Osteoblast (primary cell): ENCODE measurements at regions not wholly inside any gene's neighbourhood (a gene's known extent, or its start where the extent isn't known, plus 50 kb on each side); places are given as distances from the start of the nearest gene placed in this dataset.

Source experiments
- DNase-seq: peaks from one replicate; pipeline ENCODE4 v3.0.0; 2011; ENCODE audit warnings: low spot score, mixed read lengths; ENCODE audit not compliant: insufficient read length; ENCODE audit errors: missing footprints
- H2AFZ ChIP-seq: 2 replicates; pipeline ENCODE4 v1.6.0; 2011; ENCODE audit warnings: mild to moderate bottlenecking, low read length
- H3K27ac ChIP-seq: 2 replicates; pipeline ENCODE4 v1.5.1; 2011; ENCODE audit warnings: mild to moderate bottlenecking, low read depth, low read length, moderate library complexity
- H3K27me3 ChIP-seq: 2 replicates; pipeline ENCODE4 v1.6.0; 2012; ENCODE audit warnings: mild to moderate bottlenecking, control low read depth, inconsistent platforms, low read length, moderate library complexity; ENCODE audit not compliant: insufficient read depth
- H3K36me3 ChIP-seq: 2 replicates; pipeline ENCODE4 v1.5.1; 2011; ENCODE audit warnings: mild to moderate bottlenecking, low read length, control low read depth, moderate library complexity; ENCODE audit not compliant: insufficient read depth
- H3K4me1 ChIP-seq: 2 replicates; pipeline ENCODE4 v1.5.1; 2011; ENCODE audit warnings: mild to moderate bottlenecking, low read length, control low read depth, moderate library complexity; ENCODE audit not compliant: insufficient read depth
- H3K4me2 ChIP-seq: 2 replicates; pipeline ENCODE4 v1.6.0; 2011; ENCODE audit warnings: mild to moderate bottlenecking, low read length; ENCODE audit not compliant: insufficient read depth
- H3K4me3 ChIP-seq: fragments of 200-600 bp; sonication (generic); 3 replicates; pipeline ENCODE4 v1.5.1; 2012; ENCODE audit warnings: mild to moderate bottlenecking, low read length, inconsistent platforms; ENCODE audit not compliant: insufficient read depth
- H3K79me2 ChIP-seq: 2 replicates; pipeline ENCODE4 v1.6.0; 2012; ENCODE audit warnings: mild to moderate bottlenecking, low read length, control low read depth, inconsistent platforms; ENCODE audit not compliant: insufficient read depth
- H3K9me3 ChIP-seq: 2 replicates; pipeline ENCODE4 v1.5.1; 2011; ENCODE audit warnings: low read depth, low read length, control low read depth
- H4K20me1 ChIP-seq: 2 replicates; pipeline ENCODE4 v1.6.0; 2012; ENCODE audit warnings: mild to moderate bottlenecking, low read length, control low read depth; ENCODE audit not compliant: insufficient read depth
- TF ChIP-seq, protein P1 (sequence below): IDR thresholded peaks from 2 replicates; pipeline ENCODE4 v1.5.1; 2011; ENCODE audit warnings: mild to moderate bottlenecking, low read depth, low read length, moderate library complexity; ENCODE audit errors: extremely low read depth

DNA sequence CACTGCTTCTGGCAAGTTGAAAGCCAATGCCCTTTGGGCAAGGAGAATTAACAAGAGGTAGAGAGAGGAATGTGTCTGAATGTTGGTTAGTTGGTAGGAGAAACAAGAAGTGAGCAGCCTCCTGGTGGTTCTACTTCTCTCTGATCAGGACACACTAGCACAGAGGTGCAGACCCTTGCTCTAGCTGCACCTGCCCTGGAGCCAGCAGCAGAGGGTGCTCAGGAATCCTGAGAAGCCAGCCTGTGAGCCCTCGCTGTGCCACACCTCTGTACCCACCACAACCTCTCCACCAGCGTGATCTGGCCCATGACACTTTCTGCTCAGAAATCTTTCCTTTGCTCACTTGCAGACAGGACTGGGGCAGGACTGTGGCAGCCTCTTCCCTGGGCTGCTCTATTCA is 364.7 kb downstream of the RPS24 start:
- Histone ChIP-seq H3K4me1 (no peaks in the 10 kb centered on the region), H3K36me3 (no peaks in the 10 kb centered on the region), H3K4me3 (no peak overlapping the region), H3K4me2 (no peak overlapping the region), H2AFZ (no peak overlapping the region), H3K9me3 (no peaks in the 10 kb centered on the region), H3K79me2 (no peaks in the 10 kb centered on the region), H3K27ac (no peak overlapping the region), H3K27me3 (peaks cover 3% of the 10 kb centered on the region), H4K20me1 (no peaks in the 10 kb centered on the region)
- no peak for DNase-seq
- TF ChIP-seq, protein P1, sequence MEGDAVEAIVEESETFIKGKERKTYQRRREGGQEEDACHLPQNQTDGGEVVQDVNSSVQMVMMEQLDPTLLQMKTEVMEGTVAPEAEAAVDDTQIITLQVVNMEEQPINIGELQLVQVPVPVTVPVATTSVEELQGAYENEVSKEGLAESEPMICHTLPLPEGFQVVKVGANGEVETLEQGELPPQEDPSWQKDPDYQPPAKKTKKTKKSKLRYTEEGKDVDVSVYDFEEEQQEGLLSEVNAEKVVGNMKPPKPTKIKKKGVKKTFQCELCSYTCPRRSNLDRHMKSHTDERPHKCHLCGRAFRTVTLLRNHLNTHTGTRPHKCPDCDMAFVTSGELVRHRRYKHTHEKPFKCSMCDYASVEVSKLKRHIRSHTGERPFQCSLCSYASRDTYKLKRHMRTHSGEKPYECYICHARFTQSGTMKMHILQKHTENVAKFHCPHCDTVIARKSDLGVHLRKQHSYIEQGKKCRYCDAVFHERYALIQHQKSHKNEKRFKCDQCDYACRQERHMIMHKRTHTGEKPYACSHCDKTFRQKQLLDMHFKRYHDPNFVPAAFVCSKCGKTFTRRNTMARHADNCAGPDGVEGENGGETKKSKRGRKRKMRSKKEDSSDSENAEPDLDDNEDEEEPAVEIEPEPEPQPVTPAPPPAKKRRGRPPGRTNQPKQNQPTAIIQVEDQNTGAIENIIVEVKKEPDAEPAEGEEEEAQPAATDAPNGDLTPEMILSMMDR: no peak

- no peak for DNase-seq
- Histone ChIP-seq H3K27ac (no peak overlapping the region), H3K27me3 (peaks cover 15% of the 10 kb centered on the region)
Observed at GRCh38 chr10:78401624-78402367, 368.1 kb downstream of the RPS24 start.

GRCh38 chr10:78402591-78402990 is 368.9 kb downstream of the RPS24 start:
- Histone ChIP-seq H3K4me2 (no peak overlapping the region), H3K36me3 (no peaks in the 10 kb centered on the region), H2AFZ (no peak overlapping the region), H3K27ac (no peak overlapping the region), H3K9me3 (no peaks in the 10 kb centered on the region), H3K4me3 (no peak overlapping the region), H3K79me2 (no peaks in the 10 kb centered on the region), H3K4me1 (peaks cover 6% of the 10 kb centered on the region), H4K20me1 (peaks cover 2% of the 10 kb centered on the region), H3K27me3 (peaks cover 19% of the 10 kb centered on the region)
- TF ChIP-seq, protein P1: no peak
- DNase-seq: no peak

More at GRCh38 chr10:78401624-78402367, 368.1 kb downstream of the RPS24 start:
- H2AFZ ChIP-seq: no peak overlapping the region
- TF ChIP-seq, protein P1: no peak
- no peak overlapping the region for H3K4me2 ChIP-seq
- H3K4me1 ChIP-seq: peaks cover 2% of the 10 kb centered on the region
- no peaks in the 10 kb centered on the region for H3K9me3 ChIP-seq
- no peak overlapping the region for H3K4me3 ChIP-seq
- H4K20me1 ChIP-seq: peaks cover 1% of the 10 kb centered on the region
- no peaks in the 10 kb centered on the region for H3K36me3 ChIP-seq
- no peaks in the 10 kb centered on the region for H3K79me2 ChIP-seq

- H3K27me3 ChIP-seq: peaks cover 17% of the 10 kb centered on the region
- no peak for DNase-seq
- TF ChIP-seq, protein P1: no peak
- no peak overlapping the region for H3K4me3 ChIP-seq
- H3K79me2 ChIP-seq: no peaks in the 10 kb centered on the region
- H2AFZ ChIP-seq: no peak overlapping the region
- no peak overlapping the region for H3K4me2 ChIP-seq
- H3K4me1 ChIP-seq: peaks cover 6% of the 10 kb centered on the region
- peaks cover 2% of the 10 kb centered on the region for H4K20me1 ChIP-seq
- H3K9me3 ChIP-seq: no peaks in the 10 kb centered on the region
- no peaks in the 10 kb centered on the region for H3K36me3 ChIP-seq
- no peak overlapping the region for H3K27ac ChIP-seq
Observed at GRCh38 chr10:78403781-78404180, 370.1 kb downstream of the RPS24 start.
